HG02852 (cell line): ENCODE measurements at regions not wholly inside any gene's neighbourhood (a gene's known extent, or its start where the extent isn't known, plus 50 kb on each side); places are given as distances from the start of the nearest gene placed in this dataset.
"Not testable (repeated sequence)": the region's sequence is repeated elsewhere in the genome, so short reads cannot be mapped to it uniquely, and the experiment has no call there.

Experiments used
- ATAC-seq: cut with Tn5 transposase; IDR thresholded peaks from one replicate; pipeline ENCODE4 v1.9.1; 2021; ENCODE audit warnings: mild to moderate bottlenecking, moderate library complexity; ENCODE audit not compliant: unreplicated experiment

GRCh38 chr19:29015569-29015968 is 197.4 kb downstream of the UQCRFS1 start:
- ATAC-seq, result no peak

- ATAC-seq, result no peak
Observed at GRCh38 chr19:29014857-29015436, 198.0 kb downstream of the UQCRFS1 start.

- ATAC-seq, result no peak
Observed at GRCh38 chr19:29013988-29014387, 199.0 kb downstream of the UQCRFS1 start.

- no peak for ATAC-seq
Observed at GRCh38 chr19:29013325-29013724, 199.6 kb downstream of the UQCRFS1 start.

GRCh38 chr19:29012457-29012856 is 200.5 kb downstream of the UQCRFS1 start:
- ATAC-seq, result no peak

- no peak for ATAC-seq
Observed at GRCh38 chr19:29010276-29010675, 202.7 kb downstream of the UQCRFS1 start.

- no peak for ATAC-seq
Observed at GRCh38 chr19:29006057-29006735, 206.8 kb downstream of the UQCRFS1 start.

- ATAC-seq, result no peak
Observed at GRCh38 chr19:29004796-29005195, 208.2 kb downstream of the UQCRFS1 start.

- ATAC-seq, result no peak
Observed at GRCh38 chr19:29003641-29004409, 209.1 kb downstream of the UQCRFS1 start.

GRCh38 chr19:29002336-29002735 is 210.6 kb downstream of the UQCRFS1 start:
- no peak for ATAC-seq

- no peak for ATAC-seq
Observed at GRCh38 chr19:29001597-29002245, 211.2 kb downstream of the UQCRFS1 start.

- ATAC-seq, result no peak
Observed at GRCh38 chr19:29001141-29001581, 211.8 kb downstream of the UQCRFS1 start.

GRCh38 chr19:28999724-29000433 is 213.1 kb downstream of the UQCRFS1 start:
- no peak for ATAC-seq

- ATAC-seq, result no peak
Observed at GRCh38 chr19:28998974-28999373, 214.0 kb downstream of the UQCRFS1 start.

- not testable (repeated sequence) for ATAC-seq
Observed at GRCh38 chr19:28997866-28998265, 215.1 kb downstream of the UQCRFS1 start.

GRCh38 chr19:28990522-28990921 is 222.4 kb downstream of the UQCRFS1 start:
- no peak for ATAC-seq

- ATAC-seq, result no peak
Observed at GRCh38 chr19:28989739-28990138, 223.2 kb downstream of the UQCRFS1 start.

- ATAC-seq, result no peak
Observed at GRCh38 chr19:28988066-28988465, 224.9 kb downstream of the UQCRFS1 start.

GRCh38 chr19:28987177-28987576 is 225.8 kb downstream of the UQCRFS1 start:
- ATAC-seq, result no peak

- no peak for ATAC-seq
Observed at GRCh38 chr19:28985201-28985600, 227.8 kb downstream of the UQCRFS1 start.

GRCh38 chr19:28984315-28984714 is 228.6 kb downstream of the UQCRFS1 start:
- no peak for ATAC-seq
